ENCODE measurements at regions not wholly inside any gene's neighbourhood (a gene's known extent, or its start where the extent isn't known, plus 50 kb on each side); places are given as distances from the start of the nearest gene placed in this dataset.
A peak's percentile ranks its signal among the peaks of the same experiment; 100 is the strongest.
"Not testable (repeated sequence)": the region's sequence is repeated elsewhere in the genome, so short reads cannot be mapped to it uniquely, and the experiment has no call there.

DNA sequence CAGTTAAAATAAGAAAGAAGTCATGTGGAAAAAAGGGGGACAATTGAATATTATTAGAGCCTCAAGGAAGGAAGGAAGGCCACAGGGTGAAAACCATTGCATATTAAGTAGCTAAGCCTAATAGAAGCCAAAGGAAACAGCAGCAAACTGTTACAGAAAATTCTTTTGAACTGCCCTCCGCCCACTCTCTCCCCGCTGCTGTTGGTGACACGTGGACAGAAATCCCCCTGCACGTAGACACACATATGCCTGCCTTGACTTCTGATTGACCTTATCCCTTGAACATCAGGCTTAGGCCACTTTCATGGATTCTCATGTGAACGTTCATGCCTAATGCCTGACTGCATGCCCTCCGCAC is 229.1 kb downstream of the KCNRG start:
- Histone ChIP-seq H3K27ac (ENCODE audit: low read depth in 2 of 2, low read length in 1 of 2) (no peak overlapping the region), H3K9me3 (ENCODE audit: control insufficient read depth in 2 of 2, insufficient read depth in 1 of 2, low read depth in 1 of 2, low read length in 1 of 2) (no peaks in the 10 kb centered on the region), H3K36me3 (ENCODE audit: control insufficient read depth in 2 of 2, insufficient read depth in 2 of 2, low read length in 1 of 2) (no peaks in the 10 kb centered on the region), H3K4me3 (ENCODE audit: low read depth in 1 of 2, low read length in 2 of 2) (no peak overlapping the region), H3K27me3 (ENCODE audit: control insufficient read depth in 1 of 2, insufficient read depth in 2 of 2, low read length in 2 of 2) (no peaks in the 10 kb centered on the region), H3K4me1 (ENCODE audit: control insufficient read depth in 2 of 2, insufficient read depth in 2 of 2, low read length in 1 of 2) (peaks cover 0 to 6% of the 10 kb centered on the region in 2 donors)
- 68 to 71% methylated on average over 6 of the region's 6 CpGs for WGBS, 2 donors

DNA sequence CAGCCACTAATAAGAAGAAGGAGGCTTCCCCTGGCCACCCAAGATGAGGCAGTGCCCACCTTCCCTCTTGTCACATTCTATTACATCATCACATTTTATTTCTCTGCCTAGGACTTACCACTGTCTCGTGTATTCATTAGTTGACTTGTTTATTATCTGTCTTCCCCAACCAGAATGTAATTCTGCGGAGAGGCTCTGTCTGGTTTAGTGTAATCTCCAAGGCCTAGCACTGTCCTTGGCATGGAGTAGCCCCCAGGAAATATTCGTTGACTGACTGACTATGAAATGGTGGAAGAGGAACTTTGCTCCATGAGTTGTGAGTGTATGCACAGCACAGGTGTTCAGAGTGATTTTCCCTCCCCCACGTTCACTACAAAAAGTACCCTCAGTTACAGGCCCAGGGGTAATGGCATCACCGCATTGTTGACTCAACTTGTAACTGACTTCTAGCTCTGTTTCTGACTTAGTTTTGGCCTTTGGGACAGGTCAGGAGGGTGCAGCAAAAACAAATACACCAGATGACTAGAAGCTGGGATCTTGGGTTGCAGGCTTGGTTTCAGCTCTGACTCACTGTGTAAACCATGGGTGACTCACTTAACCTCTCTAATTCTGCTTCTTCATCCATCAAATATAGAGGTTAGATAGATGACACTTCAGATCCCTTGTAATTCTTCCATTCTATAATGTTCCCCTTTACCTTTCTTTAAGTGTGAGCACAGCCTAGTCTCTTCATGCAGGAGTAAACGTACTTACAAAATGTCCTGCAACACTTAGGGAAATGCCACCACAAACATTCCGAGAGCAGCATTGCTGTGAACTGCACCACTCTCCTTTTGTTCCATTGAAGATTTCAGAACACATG is 229.7 kb downstream of the KCNRG start:
- H3K27me3 ChIP-seq (ENCODE audit: control insufficient read depth in 1 of 2, insufficient read depth in 2 of 2, low read length in 2 of 2) = no peaks in the 10 kb centered on the region
- WGBS, 2 donors = 47 to 55% methylated on average over 7 of the region's 7 CpGs
- H3K9me3 ChIP-seq (ENCODE audit: control insufficient read depth in 2 of 2, insufficient read depth in 1 of 2, low read depth in 1 of 2, low read length in 1 of 2) = no peaks in the 10 kb centered on the region
- peak overlapping the region; percentile 23 to 77 for H3K27ac ChIP-seq (ENCODE audit: low read depth in 2 of 2, low read length in 1 of 2)
- H3K4me1 ChIP-seq (ENCODE audit: control insufficient read depth in 2 of 2, insufficient read depth in 2 of 2, low read length in 1 of 2) = peaks cover 0 to 6% of the 10 kb centered on the region in 2 donors
- no peaks in the 10 kb centered on the region for H3K36me3 ChIP-seq (ENCODE audit: control insufficient read depth in 2 of 2, insufficient read depth in 2 of 2, low read length in 1 of 2)
- no peak overlapping the region for H3K4me3 ChIP-seq (ENCODE audit: low read depth in 1 of 2, low read length in 2 of 2)

DNA sequence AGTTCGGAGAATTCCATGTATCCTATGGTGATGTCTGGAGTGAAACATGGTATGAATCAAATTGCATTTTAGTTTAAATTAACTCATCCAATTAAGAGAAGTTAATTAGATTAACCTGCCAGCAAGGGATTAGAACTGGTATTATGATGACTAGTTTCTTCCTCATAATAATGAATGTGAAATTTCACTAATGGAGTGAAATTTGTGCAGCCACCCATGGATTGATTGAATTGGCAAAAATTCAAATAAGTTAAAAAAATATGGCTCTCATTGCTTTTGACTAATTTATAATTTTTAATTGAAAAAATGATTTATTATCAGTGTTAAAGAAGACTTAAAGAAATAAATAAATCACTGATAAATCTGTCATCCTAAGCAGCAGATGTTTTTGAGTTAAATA is 232.0 kb downstream of the KCNRG start:
- Histone ChIP-seq H3K4me3 (ENCODE audit: low read depth in 1 of 2, low read length in 2 of 2) (no peak overlapping the region), H3K4me1 (ENCODE audit: control insufficient read depth in 2 of 2, insufficient read depth in 2 of 2, low read length in 1 of 2) (peaks cover 0 to 6% of the 10 kb centered on the region in 2 donors), H3K27ac (ENCODE audit: low read depth in 2 of 2, low read length in 1 of 2) (no peak overlapping the region), H3K9me3 (ENCODE audit: control insufficient read depth in 2 of 2, insufficient read depth in 1 of 2, low read depth in 1 of 2, low read length in 1 of 2) (no peaks in the 10 kb centered on the region), H3K36me3 (ENCODE audit: control insufficient read depth in 2 of 2, insufficient read depth in 2 of 2, low read length in 1 of 2) (no peaks in the 10 kb centered on the region), H3K27me3 (ENCODE audit: control insufficient read depth in 1 of 2, insufficient read depth in 2 of 2, low read length in 2 of 2) (no peaks in the 10 kb centered on the region)
- 98% methylated on average over 1 of the region's 1 CpG for WGBS, 2 donors

DNA sequence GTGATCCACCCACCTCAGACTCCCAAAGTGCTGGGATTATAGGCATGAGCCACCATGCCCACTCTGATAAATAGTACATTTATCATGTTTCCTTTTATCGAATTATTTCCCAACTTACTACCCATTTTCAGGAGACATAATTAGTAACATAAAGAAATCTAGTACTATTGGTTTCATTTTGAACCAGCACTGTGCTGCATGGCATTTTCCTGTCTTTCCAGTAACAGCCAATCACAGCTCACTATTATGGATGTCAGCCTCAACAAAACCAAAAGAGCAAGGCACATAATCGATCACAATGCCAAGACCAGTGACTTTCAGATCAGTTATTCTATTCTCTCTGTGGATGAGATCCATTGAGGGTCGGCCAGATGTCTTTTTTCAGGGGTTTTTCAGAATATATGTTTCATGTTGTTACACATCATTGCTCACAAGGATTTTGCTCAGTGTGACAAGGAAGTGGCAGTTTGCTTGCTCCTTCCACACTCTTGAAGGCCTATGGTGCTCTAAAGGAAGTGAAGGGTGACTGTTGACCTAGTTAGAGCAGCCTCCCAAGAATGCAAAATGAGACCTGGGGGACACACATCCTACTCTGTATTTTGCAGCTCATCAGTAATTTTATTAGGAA is 233.4 kb downstream of the KCNRG start:
- WGBS, 2 donors = 82 to 84% methylated on average over 3 of the region's 3 CpGs

DNA sequence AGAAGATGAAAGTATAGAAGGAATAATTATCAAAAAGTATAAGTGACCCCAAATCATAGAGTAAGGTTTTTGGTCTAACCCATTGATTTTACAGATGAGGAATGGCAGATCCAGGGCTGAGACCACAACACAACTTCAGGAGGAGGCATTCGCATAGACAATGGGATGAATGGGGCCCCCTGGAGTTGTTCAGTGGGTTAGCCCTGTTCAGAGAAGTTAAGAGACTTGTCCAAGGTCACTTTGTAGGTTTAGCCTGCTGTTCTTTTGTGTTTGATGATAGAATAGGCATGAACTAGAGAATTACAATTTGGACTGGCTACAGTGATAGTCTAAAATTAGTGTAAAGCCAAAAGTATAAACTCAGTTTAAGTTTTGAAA is 233.9 kb downstream of the KCNRG start:
- Histone ChIP-seq H3K9me3 (ENCODE audit: control insufficient read depth in 2 of 2, insufficient read depth in 1 of 2, low read depth in 1 of 2, low read length in 1 of 2) (no peaks in the 10 kb centered on the region), H3K27ac (ENCODE audit: low read depth in 2 of 2, low read length in 1 of 2) (no peak overlapping the region), H3K4me1 (ENCODE audit: control insufficient read depth in 2 of 2, insufficient read depth in 2 of 2, low read length in 1 of 2) (peaks cover 0 to 6% of the 10 kb centered on the region in 2 donors), H3K36me3 (ENCODE audit: control insufficient read depth in 2 of 2, insufficient read depth in 2 of 2, low read length in 1 of 2) (no peaks in the 10 kb centered on the region), H3K4me3 (ENCODE audit: low read depth in 1 of 2, low read length in 2 of 2) (no peak overlapping the region), H3K27me3 (ENCODE audit: control insufficient read depth in 1 of 2, insufficient read depth in 2 of 2, low read length in 2 of 2) (no peaks in the 10 kb centered on the region)
- 96 to 97% methylated on average over 1 of the region's 1 CpG for WGBS, 2 donors

More for the DNA sequence above, 233.4 kb downstream of the KCNRG start:
- H3K4me3 ChIP-seq (ENCODE audit: low read depth in 1 of 2, low read length in 2 of 2) = no peak overlapping the region
- no peaks in the 10 kb centered on the region for H3K27me3 ChIP-seq (ENCODE audit: control insufficient read depth in 1 of 2, insufficient read depth in 2 of 2, low read length in 2 of 2)
- no peaks in the 10 kb centered on the region for H3K36me3 ChIP-seq (ENCODE audit: control insufficient read depth in 2 of 2, insufficient read depth in 2 of 2, low read length in 1 of 2)
- peaks cover 0 to 6% of the 10 kb centered on the region in 2 donors for H3K4me1 ChIP-seq (ENCODE audit: control insufficient read depth in 2 of 2, insufficient read depth in 2 of 2, low read length in 1 of 2)
- no peak overlapping the region for H3K27ac ChIP-seq (ENCODE audit: low read depth in 2 of 2, low read length in 1 of 2)
- H3K9me3 ChIP-seq (ENCODE audit: control insufficient read depth in 2 of 2, insufficient read depth in 1 of 2, low read depth in 1 of 2, low read length in 1 of 2) = no peaks in the 10 kb centered on the region

DNA sequence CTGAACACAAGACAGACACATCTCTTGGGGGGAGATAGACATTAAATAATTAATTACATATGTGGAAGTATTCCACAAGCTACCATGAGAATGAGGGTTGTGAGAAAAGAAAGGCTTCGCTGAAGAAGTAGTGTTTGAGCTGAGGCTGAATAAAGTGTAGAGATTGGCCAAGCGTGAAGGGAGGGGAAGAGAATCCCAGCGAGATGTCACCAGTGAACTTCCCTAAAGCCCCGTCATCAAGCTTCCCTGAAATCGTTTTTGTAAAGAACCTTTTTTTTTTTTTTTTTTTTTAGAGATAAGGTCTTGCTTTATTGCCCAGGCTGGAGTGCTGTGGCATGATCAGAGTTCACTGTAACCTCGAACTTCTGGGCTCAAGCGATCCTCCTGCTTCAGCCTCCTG is 235.2 kb downstream of the KCNRG start:
- Histone ChIP-seq H3K4me1 (ENCODE audit: control insufficient read depth in 2 of 2, insufficient read depth in 2 of 2, low read length in 1 of 2) (no peaks in the 10 kb centered on the region), H3K27ac (ENCODE audit: low read depth in 2 of 2, low read length in 1 of 2) (no peak overlapping the region), H3K36me3 (ENCODE audit: control insufficient read depth in 2 of 2, insufficient read depth in 2 of 2, low read length in 1 of 2) (no peaks in the 10 kb centered on the region), H3K4me3 (ENCODE audit: low read depth in 1 of 2, low read length in 2 of 2) (no peak overlapping the region), H3K27me3 (ENCODE audit: control insufficient read depth in 1 of 2, insufficient read depth in 2 of 2, low read length in 2 of 2) (no peaks in the 10 kb centered on the region), H3K9me3 (ENCODE audit: control insufficient read depth in 2 of 2, insufficient read depth in 1 of 2, low read depth in 1 of 2, low read length in 1 of 2) (no peaks in the 10 kb centered on the region)
- 83 to 87% methylated on average over 7 of the region's 7 CpGs for WGBS, 2 donors

DNA sequence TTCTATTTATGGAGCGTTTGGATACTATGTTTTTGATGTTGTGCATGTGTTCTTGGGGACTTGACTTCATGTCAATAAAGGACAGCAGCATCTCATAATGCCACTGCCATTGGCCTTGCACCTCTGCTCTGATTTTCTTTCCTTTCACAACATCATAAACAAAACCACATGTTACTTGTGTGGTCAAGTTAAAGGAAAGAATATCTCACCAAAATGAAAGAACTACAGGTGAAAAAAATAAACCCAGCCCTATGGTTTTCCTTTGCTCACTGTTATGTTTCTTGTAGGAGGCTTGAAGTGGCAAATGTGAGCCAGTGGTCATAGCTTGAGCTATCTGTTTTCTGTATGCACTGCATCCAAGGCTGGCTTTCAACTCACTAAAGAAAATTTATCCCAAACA is 240.4 kb downstream of the KCNRG start:
- no peaks in the 10 kb centered on the region for H3K9me3 ChIP-seq (ENCODE audit: control insufficient read depth in 2 of 2, insufficient read depth in 1 of 2, low read depth in 1 of 2, low read length in 1 of 2)
- no peak overlapping the region for H3K27ac ChIP-seq (ENCODE audit: low read depth in 2 of 2, low read length in 1 of 2)
- no peaks in the 10 kb centered on the region for H3K36me3 ChIP-seq (ENCODE audit: control insufficient read depth in 2 of 2, insufficient read depth in 2 of 2, low read length in 1 of 2)
- H3K4me3 ChIP-seq (ENCODE audit: low read depth in 1 of 2, low read length in 2 of 2) = no peak overlapping the region
- H3K4me1 ChIP-seq (ENCODE audit: control insufficient read depth in 2 of 2, insufficient read depth in 2 of 2, low read length in 1 of 2) = no peaks in the 10 kb centered on the region
- H3K27me3 ChIP-seq (ENCODE audit: control insufficient read depth in 1 of 2, insufficient read depth in 2 of 2, low read length in 2 of 2) = no peaks in the 10 kb centered on the region
- 71 to 82% methylated on average over 1 of the region's 1 CpG for WGBS, 2 donors

DNA sequence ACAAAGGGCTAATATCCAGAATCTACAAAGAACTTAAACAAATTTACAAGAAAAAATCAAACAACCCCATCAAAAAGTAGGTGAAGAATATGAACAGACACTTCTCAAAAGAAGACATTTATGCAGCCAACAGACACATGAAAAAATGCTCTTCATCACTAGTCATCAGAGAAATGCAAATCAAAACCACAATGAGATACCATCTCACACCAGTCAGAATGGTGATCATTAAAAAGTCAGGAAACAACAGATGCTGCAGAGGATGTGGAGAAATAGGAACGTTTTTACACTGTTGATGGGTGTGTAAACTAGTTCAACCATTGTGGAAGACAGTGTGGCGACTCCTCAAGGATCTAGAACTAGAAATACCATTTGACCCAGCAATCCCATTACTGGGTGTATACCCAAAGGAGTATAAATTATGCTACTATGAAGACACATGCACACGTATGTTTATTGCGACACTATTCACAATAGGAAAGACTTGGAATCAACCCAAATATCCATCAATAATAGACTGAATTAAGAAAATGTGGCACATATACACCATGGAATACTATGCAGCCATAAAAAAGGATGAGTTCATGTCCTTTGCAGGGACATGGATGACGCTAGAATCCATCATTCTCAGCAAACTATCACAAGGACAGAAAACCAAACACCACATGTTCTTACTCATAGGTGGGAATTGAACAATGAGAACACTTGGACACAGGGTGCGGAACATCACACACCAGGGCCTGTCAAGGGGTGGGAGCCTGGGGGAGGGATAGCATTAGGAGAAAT is 241.5 kb downstream of the KCNRG start:
- H3K4me3 ChIP-seq (ENCODE audit: low read depth in 1 of 2, low read length in 2 of 2); H3K36me3 ChIP-seq (ENCODE audit: control insufficient read depth in 2 of 2, insufficient read depth in 2 of 2, low read length in 1 of 2); H3K27ac ChIP-seq (ENCODE audit: low read depth in 2 of 2, low read length in 1 of 2); H3K4me1 ChIP-seq (ENCODE audit: control insufficient read depth in 2 of 2, insufficient read depth in 2 of 2, low read length in 1 of 2); H3K27me3 ChIP-seq (ENCODE audit: control insufficient read depth in 1 of 2, insufficient read depth in 2 of 2, low read length in 2 of 2); H3K9me3 ChIP-seq (ENCODE audit: control insufficient read depth in 2 of 2, insufficient read depth in 1 of 2, low read depth in 1 of 2, low read length in 1 of 2): not testable (repeated sequence)
- 80 to 86% methylated on average over 6 of the region's 6 CpGs for WGBS, 2 donors

DNA sequence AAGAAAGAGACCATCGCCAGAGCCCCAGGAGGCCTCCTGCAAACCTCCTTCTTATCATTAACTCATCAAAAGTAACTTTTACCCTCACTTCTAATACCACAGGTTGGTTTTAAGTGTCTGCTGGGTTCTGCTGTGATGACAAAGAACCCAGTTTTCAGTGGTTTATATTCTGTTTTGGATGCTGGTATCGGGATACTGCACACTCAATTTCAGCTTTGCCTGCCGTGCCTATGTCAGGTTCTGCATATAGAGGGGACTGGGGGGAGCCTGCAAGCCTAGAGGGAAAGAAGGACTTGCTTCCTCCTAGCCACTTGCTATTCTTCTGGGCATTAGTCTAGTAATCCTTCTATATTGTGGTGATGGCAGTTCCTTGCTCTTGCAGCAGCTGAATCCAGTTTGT is 242.4 kb downstream of the KCNRG start:
- Histone ChIP-seq H3K36me3 (ENCODE audit: control insufficient read depth in 2 of 2, insufficient read depth in 2 of 2, low read length in 1 of 2) (no peaks in the 10 kb centered on the region), H3K27me3 (ENCODE audit: control insufficient read depth in 1 of 2, insufficient read depth in 2 of 2, low read length in 2 of 2) (no peaks in the 10 kb centered on the region), H3K4me3 (ENCODE audit: low read depth in 1 of 2, low read length in 2 of 2) (no peak overlapping the region), H3K9me3 (ENCODE audit: control insufficient read depth in 2 of 2, insufficient read depth in 1 of 2, low read depth in 1 of 2, low read length in 1 of 2) (no peaks in the 10 kb centered on the region), H3K27ac (ENCODE audit: low read depth in 2 of 2, low read length in 1 of 2) (no peak overlapping the region), H3K4me1 (ENCODE audit: control insufficient read depth in 2 of 2, insufficient read depth in 2 of 2, low read length in 1 of 2) (no peaks in the 10 kb centered on the region)
- 74 to 86% methylated on average over 3 of the region's 3 CpGs for WGBS, 2 donors
